ENCODE measurements at regions not wholly inside any gene's neighbourhood (a gene's known extent, or its start where the extent isn't known, plus 50 kb on each side); places are given as distances from the start of the nearest gene placed in this dataset.
"Not testable (repeated sequence)": the region's sequence is repeated elsewhere in the genome, so short reads cannot be mapped to it uniquely, and the experiment has no call there.

GRCh38 chr6:48611332-48611731 lies 500.3 kb upstream of the PTCHD4 start:
- no peak for DNase-seq (ENCODE audit: low read depth)

GRCh38 chr6:48610846-48611245 lies 499.8 kb upstream of the PTCHD4 start:
- DNase-seq (ENCODE audit: low read depth), result no peak

GRCh38 chr6:48606618-48607017 lies 495.6 kb upstream of the PTCHD4 start:
- no peak for DNase-seq (ENCODE audit: low read depth)

GRCh38 chr6:48597951-48598350 lies 487.0 kb upstream of the PTCHD4 start:
- DNase-seq (ENCODE audit: low read depth), result no peak

GRCh38 chr6:48596830-48597229 lies 485.8 kb upstream of the PTCHD4 start:
- no peak for DNase-seq (ENCODE audit: low read depth)

- DNase-seq (ENCODE audit: low read depth), result not testable (repeated sequence)
Observed at GRCh38 chr6:48591158-48591557, 480.2 kb upstream of the PTCHD4 start.

DNA sequence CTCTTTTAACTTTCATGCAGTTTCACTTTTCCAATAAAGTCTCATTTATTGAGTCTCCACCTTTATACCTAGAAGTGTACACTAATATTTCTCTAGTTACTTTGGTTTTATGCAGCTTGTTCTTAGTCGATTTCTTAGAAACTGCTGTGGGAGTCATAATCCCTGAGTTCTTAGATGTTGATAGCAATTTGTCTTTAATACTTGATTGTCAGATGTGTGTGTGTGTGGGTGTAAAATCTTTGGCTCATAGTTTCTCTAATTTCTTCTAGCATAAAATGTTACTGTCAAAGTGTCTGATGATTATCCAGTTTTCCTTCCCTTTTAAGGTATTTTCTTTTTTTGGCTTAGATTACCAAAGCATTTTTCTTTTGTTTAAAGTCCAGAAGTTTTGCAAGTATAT lies 473.8 kb upstream of the PTCHD4 start:
- DNase-seq (ENCODE audit: low read depth), result no peak

- no peak for DNase-seq (ENCODE audit: low read depth)
Observed at GRCh38 chr6:48570656-48571055, 459.7 kb upstream of the PTCHD4 start.

DNA sequence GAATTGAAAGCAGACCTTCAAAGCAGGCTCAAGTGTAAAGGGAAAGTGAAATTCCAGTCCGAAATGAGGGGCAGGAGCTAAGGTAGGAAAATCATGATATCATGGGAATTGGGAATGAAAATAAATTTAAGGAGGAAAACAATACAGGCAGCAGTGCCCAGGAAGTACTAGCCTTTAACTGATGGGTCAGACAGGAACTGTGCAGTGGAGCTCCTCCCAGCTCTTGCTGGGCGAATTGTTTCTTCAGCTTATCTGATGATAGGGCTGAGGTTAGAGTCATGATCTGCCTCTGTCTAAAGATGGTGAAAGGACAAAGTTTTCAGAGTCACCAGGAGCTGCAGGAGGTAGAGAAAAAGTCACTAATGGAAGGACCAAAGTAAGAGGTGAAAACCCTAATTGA lies 457.9 kb upstream of the PTCHD4 start:
- no peak for DNase-seq (ENCODE audit: low read depth)

DNA sequence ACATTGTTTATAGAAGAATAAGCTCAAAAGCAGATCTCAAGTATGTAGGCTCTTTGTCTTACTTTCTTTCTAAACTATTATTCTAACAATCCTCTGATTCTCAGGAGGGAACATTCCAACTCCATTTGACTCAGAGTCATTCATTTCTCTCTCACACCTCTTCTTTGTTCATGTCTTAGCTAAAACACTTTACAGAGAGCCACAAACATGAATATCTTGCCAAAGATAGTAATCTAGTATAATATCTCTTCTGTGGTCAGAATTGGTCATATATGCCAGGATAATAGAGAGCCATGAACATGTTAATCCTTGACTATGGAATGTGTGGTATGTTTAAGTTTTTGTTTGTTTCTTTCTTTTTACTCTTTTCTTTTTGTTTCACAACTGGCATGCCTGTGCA lies 456.0 kb upstream of the PTCHD4 start:
- no peak for DNase-seq (ENCODE audit: low read depth)

DNA sequence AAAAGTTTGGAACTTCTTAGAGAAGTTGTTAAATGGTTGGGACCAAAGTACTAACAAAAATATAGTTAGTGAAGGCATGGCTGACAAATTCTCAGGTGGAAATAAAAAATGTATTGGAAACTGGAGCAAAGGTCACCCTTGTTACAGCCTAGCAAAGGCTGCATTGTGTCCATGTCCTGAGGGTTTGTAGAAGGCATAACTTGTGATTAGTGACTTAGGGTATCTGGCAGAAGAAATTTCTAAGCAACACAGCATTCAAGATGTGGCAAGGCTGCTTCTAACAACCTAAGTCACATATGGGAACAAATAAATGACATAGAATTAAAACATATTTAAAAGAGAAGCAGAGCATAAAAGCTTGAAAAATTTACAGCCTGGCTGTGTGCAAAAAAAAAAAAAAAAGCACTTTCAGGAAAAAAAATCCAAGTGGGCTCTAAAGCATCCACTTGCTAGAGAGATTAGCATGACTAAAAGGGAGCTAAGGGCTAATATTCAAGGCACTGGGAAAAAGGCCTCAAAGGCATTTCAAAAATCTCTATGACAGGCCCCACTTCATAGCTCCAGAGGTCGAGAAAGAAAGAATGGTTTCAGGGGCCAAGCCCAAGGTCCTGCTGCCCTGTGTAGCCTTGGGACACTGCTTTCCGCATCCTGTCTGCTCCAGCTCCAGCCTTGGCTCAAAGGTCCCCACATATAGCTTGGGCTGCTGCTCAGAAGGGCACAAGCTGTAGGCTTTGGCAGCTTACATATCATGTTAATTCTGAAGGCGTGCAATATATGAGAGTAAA lies 453.2 kb upstream of the PTCHD4 start:
- DNase-seq (ENCODE audit: low read depth), result no peak

GRCh38 chr6:48563433-48563832 lies 452.4 kb upstream of the PTCHD4 start:
- DNase-seq (ENCODE audit: low read depth), result no peak

GRCh38 chr6:48560408-48560807 lies 449.4 kb upstream of the PTCHD4 start:
- peak; percentile 1 for DNase-seq (ENCODE audit: low read depth)

DNA sequence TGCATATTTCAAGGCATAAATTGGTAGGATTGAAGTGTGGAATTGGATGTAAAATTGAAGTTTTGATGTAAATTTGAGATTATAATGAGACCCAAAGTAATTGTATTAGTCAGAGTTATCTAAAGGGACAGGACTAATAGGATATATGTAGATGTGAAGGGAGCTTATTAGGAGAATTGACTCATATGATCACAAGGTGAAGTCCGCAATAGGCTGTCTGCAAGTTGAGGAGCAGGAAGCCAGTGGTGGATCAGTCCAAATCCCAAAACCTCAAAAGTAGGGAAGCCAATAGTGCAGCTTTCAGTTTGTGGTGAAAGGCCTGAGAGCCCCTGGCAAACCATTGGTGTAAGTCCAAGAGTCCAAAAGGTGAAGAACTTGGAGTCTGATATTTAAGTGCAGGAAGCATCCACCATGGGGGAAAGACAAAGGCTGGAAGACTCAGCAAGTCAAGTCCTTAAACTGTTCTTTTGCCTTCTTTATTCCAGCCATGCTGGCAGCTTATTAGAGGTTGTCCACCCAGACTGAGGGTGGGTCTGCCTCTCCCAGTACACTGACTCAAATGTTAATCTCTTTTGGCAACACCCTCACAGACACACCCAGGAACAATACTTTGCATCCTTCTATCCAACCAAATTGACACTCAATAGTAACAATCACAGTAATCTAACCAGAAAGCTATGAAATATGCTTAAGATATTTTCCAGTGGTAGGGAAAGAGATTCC lies 442.6 kb upstream of the PTCHD4 start:
- DNase-seq (ENCODE audit: low read depth), result no peak

GRCh38 chr6:48552905-48553304 lies 441.9 kb upstream of the PTCHD4 start:
- DNase-seq (ENCODE audit: low read depth), result no peak

- no peak for DNase-seq (ENCODE audit: low read depth)
Observed at GRCh38 chr6:48550603-48551002, 439.6 kb upstream of the PTCHD4 start.

DNA sequence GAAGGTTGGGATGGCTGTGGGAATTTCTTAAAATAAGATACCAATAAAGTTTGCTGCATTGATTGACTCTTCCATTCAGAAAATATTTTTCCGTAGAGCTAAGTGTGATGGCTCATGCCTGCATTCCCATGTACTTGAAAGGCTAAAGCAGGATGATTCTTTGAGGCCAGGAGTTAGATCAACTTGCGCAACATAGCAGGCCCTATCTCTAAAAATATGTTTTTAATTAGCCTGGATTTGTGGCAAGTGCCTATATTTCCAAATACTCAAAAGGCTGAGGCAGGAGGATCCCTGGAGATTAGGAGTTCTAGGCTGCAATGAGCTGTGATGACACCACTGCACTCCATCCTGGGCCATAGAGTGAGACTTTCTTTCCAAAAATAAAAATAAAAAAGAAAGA lies 431.2 kb upstream of the PTCHD4 start:
- DNase-seq (ENCODE audit: low read depth), result no peak

GRCh38 chr6:48541649-48542048 lies 430.7 kb upstream of the PTCHD4 start:
- DNase-seq (ENCODE audit: low read depth), result no peak

DNA sequence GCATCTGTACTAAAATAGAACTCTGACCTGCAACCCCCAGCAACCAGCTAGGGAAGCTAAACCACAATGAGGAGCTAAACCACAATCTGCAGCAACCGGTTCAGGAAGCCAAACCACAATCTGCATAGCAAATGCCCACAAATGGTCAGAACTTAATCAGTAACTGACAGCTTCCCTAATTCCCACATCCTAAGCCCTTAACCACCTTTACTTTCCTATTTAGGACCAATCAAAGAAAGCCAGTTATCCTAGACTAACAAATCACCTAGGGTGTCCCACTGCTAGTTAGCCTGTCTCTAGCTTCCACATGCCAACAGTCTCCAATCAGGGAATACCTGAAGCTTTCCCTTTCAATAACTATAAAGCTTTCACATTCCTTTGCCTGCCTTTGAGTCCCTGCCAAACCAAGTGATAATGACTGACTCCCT lies 424.6 kb upstream of the PTCHD4 start:
- DNase-seq (ENCODE audit: low read depth), result peak; percentile 1

DNA sequence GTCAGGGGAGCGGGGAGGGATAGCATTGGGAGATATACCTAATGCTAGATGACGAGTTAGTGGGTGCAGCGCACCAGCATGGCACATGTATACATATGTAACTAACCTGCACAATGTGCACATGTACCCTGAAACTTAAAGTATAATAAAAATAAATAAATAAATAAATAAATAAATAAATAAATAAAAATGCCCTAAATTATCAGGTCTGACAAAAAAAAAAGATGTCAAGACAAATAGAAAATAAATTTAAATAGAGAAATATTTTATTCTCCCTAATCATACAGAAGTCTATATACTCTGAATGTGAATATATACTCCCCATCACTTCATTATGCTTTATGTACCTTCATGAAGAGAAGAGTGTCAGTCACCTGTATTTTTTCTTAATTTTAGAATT lies 420.0 kb upstream of the PTCHD4 start:
- not testable (repeated sequence) for DNase-seq (ENCODE audit: low read depth)

GRCh38 chr6:48525849-48526248 lies 414.9 kb upstream of the PTCHD4 start:
- DNase-seq (ENCODE audit: low read depth), result no peak

DNA sequence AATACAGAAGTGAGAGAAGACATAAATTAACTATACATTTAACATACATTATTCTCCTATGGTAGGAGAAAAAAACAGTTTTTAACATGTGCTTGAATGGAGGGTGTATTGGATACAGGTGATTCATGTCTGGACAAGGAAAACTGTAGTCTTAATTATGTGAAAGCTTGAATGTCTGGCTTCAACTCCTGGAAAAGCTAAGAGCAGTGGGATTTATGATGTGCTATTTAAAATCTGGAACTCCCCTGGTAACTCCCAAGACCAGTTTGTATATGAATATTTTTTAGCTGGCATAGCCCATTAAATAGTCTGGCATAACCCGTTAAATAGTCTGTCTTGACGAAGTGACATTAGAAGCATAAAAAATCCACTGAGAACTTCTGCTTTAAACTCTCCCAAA lies 410.0 kb upstream of the PTCHD4 start:
- DNase-seq (ENCODE audit: low read depth), result no peak

- no peak for DNase-seq (ENCODE audit: low read depth)
Observed at GRCh38 chr6:48512390-48512789, 401.4 kb upstream of the PTCHD4 start.

GRCh38 chr6:48511378-48511777 lies 400.4 kb upstream of the PTCHD4 start:
- no peak for DNase-seq (ENCODE audit: low read depth)
